Cardiac septum (tissue), 1 donor: ENCODE measurements at regions not wholly inside any gene's neighbourhood (a gene's known extent, or its start where the extent isn't known, plus 50 kb on each side); places are given as distances from the start of the nearest gene placed in this dataset.

Experiments used
- DNase-seq: peaks from one replicate; pipeline ENCODE4 v3.0.0-alpha.2; 2020; ENCODE audit warnings: low spot score
- intact Hi-C: fragments of 100-400 bp; cut with DNase I; formaldehyde crosslinking; loops from one replicate; pipeline ENCODE4 v1.14.0; 2022
- donor health status: DM: no; HTN: no; CAD: no.

- intact Hi-C loops: no loop called here
- no peak for DNase-seq
Observed at GRCh38 chr2:14220101-14220500, 412.4 kb upstream of the LRATD1 start.

DNA sequence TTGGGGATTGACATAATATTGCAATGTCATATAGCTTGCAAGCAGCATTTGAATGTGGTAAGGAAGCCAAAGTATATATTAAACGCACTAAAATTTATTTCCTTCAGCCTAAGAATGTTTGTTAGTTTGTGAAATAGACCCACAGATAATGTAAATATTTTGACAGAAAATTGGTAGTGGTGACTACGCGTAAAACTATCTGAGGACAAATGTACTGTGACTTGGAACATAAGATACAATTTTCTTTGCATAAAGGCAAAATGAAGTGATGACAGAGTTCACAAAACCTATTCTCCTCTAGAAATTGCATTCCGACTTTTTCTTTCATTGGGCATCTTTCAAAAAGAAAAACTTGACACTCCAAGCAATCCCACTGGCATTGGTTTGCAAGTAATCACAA is 411.1 kb upstream of the LRATD1 start:
- no peak for DNase-seq
- intact Hi-C loops: no loop called here

DNA sequence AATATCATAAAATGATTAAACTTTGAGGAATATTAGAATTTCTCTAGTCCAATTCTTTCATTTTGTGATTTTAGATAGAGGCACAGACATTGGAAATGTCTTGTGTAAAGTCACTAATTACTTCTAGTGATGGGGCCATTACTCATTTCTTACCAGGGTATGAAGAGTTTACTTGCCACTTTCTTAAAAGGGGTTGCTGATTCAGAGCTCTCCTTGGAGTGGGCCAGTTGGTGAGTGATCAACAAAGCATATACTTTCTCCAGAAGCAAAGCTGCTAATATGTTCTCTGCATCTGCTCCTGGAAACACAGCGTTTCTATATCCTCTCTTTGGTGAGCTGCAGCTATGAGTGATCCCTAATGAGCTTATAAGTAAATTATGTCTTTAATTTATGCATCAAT is 408.9 kb upstream of the LRATD1 start:
- DNase-seq: no peak
- intact Hi-C loops: no loop called here

GRCh38 chr2:14231391-14231898 is 401.1 kb upstream of the LRATD1 start:
- intact Hi-C loops: no loop called here
- DNase-seq: no peak

DNA sequence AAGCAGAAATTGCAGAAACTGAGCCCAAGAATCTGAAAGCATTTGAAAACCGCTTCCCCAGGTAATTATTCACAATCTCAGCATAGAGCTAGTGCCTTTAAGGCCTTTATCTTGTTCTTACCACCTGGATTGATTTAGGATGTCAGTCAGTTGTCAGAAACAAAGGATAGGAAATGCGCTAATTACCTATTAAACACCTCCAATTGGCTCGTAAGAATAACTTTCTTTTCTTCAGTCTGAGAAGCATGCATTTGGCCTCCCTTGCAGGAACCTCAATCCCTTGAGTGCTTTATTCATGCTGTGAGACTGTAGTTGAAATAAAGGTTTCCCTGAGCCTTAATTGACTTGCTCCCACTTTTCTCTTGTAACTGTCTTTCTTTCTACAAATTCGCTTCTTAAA is 400.3 kb upstream of the LRATD1 start:
- intact Hi-C loops: no loop called here
- no peak for DNase-seq

GRCh38 chr2:14234911-14235310 is 397.6 kb upstream of the LRATD1 start:
- intact Hi-C loops: no loop called here
- no peak for DNase-seq

- no peak for DNase-seq
- intact Hi-C loops: no loop called here
Observed at GRCh38 chr2:14235667-14236066, 396.9 kb upstream of the LRATD1 start.

DNA sequence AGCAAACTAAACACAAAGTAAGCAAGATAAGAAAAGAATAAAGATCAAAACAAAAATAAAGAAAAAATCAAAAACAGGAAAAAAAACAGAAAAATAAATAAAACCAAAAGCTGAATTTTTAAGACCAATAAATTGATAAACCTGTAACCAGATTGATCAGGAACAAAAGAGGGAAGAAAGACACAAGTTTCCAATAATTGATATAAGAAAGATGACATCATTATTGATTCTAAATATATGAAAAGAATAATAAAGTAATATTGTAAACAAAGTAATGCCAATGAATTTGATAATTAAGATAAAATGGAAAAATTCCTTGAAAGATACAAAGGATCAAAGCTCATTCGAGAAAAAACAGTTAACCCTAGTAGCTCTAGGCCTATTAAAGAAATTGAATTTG is 394.6 kb upstream of the LRATD1 start:
- no peak for DNase-seq
- intact Hi-C loops: no loop called here

DNA sequence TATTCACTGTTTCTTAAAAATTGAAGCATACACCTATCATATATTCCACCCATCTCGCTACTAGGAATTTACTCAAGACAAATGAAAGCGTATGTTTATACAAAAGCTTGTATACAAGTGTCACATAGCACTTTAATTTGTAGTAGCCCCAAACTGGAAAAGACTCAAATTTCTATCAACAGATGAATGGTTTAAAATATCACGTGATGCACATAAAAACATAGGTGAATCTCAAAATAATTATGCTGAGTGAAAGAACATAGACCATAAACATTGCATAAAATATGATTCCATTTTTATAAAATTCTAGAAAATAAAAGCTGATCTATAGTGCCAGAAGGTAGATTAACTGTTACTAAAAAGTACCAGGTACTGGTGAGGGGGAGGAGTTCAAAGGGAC is 392.9 kb upstream of the LRATD1 start:
- intact Hi-C loops: no loop called here
- DNase-seq: no peak

GRCh38 chr2:14240868-14241267 is 391.6 kb upstream of the LRATD1 start:
- DNase-seq: no peak
- intact Hi-C loops: no loop called here

GRCh38 chr2:14245901-14246300 is 386.6 kb upstream of the LRATD1 start:
- DNase-seq: no peak
- intact Hi-C loops: no loop called here

GRCh38 chr2:14255135-14255820 is 377.2 kb upstream of the LRATD1 start:
- intact Hi-C loops: no loop called here
- DNase-seq: no peak

GRCh38 chr2:14256890-14257289 is 375.6 kb upstream of the LRATD1 start:
- DNase-seq: no peak
- intact Hi-C loops: no loop called here

DNA sequence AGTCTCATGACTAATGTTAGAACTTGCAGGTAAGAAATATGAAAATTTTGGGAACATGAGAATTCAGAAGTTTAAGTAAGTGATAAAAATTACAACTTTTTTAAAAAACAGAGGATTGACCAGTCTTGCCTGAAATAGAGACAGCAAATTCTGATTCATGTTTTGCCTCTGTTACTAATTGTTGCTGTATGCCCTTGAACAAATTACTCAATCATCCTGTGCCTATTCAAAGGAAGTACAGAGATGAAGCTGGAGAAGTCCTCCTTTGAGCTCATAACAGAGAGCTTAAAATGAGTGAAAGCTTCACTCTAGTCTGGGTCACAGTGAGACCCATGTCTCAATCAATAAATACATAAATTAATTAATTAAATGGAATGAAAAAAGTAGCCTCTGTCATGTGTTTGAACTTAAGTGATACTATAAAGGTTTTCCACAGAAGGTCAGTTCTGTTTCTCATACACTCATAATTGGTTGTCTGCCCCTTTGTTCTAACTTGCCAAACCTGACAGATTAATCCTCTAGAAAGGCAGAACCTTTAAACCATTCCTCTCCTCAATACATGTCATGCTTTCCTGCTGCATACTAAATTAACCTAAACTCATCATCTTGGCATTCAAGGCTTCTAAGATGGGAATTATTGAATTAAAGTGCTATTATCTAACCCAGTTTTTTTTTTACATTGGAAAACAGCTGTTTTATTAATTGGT is 374.6 kb upstream of the LRATD1 start:
- no peak for DNase-seq
- intact Hi-C loops: no loop called here

DNA sequence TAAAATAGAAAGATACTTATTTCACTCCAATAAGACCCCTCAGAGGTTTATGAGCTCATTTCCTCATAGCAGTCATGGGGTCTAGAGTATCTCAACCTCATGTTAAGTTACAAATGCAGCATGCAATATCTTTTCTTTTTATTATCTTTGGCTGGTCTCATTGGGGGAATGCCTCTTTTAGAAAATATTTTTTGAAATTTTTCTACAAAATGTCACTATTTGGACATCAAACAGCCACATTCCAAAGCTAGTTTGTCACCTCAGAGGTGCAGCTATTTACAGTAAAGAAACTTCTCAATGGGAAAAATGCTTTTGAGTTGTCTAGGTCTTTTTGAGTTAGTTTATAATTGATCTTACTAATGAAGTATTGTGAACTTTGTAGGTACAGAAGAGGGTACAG is 370.7 kb upstream of the LRATD1 start:
- intact Hi-C loops: no loop called here
- no peak for DNase-seq

GRCh38 chr2:14263053-14263452 is 369.5 kb upstream of the LRATD1 start:
- intact Hi-C loops: no loop called here
- no peak for DNase-seq

DNA sequence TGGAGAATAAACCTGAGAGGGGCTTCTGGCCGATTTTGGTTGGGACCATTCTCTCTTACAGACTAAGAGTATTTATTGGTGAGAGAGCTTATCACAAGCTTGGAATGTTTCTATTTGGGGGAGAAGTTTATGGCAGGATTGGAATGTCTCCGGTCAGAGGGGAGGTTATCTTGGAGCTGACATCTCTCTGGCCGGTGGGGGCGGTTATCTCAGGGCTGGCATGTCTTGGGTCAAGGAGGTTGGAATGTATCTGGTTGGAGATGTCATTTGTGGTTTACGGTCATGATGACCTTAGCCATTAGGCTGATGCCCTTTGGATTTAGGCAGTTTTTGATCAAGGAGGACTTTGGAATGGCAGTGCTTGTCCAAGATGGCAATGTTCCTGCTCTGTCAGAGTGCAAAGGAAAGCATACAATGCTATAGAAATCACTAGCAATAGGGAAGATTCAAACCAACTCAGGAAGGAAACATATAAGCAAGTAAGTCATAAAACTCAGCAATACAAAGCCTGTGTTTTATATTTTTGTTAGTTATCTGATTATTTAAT is 362.4 kb upstream of the LRATD1 start:
- DNase-seq: no peak
- intact Hi-C loops: no loop called here

DNA sequence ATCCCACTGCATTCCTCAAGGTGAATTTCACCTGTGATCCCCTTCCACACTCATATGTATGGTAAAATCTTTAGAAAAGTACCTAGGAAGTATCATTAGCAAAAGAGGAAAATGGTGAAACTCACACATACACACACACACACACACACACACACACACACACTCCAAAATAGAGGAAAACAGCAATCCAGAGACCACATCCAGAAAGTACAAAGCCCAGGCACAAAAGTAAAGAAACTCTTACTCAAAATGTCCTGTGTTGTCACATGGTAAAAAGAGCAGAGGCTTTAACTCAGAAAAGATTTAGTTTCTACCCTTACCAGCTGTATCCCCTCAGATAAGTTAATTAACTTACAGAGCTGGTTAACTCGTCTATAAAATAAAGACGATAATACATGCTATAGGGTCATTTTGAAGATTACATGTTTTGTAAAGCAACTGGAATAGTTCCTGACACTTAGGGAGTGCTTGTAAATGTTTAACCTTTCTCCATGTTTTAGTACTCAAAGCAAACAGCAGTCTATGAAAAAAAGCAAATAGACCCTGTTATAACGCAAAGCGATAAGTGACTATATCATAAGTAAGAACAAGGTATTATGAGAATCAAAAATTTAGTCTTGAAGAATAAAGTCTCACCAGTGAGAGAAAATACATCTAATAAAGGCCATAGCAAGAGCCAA is 360.0 kb upstream of the LRATD1 start:
- intact Hi-C loops: no loop called here
- DNase-seq: no peak

DNA sequence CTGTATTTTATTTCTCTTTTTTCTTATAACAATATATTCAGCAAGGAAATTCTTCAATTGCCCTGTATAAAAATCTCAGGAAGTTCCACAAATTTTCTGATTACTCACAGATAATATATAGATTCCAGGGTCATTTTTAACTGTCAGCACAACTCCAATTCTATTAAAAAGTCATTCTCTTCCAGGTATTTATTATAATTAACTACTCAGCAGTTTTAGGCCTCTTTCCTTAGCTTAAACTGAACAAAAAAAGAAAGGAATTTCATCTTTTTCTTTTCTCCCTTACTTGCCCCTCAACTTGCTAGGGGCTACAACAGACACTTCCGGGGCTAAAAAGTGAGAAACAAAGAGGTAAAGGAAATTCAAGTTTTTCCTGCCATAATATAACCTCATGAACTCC is 358.9 kb upstream of the LRATD1 start:
- intact Hi-C loops: no loop called here

DNA sequence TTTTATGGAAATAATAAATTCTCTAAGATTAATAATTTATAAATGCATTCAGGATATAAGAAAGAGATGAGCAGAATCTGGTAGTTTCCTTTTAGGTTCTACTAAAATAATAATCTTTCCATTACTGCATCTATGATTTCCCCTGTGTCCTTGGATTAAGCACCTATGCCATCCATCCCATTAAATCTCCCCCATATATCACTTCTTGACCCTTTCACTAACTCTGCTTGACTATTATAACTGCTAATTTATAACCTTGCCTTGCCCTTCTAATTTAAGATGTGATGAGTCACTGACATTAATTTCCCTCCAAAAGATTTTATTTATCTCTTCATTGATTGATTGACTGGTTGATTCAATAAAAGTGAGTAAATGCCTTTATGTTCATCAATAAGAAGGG is 348.3 kb upstream of the LRATD1 start:
- DNase-seq: no peak
- intact Hi-C loops: no loop called here

More for the DNA sequence above, 358.9 kb upstream of the LRATD1 start:
- DNase-seq: no peak

- DNase-seq: no peak
- intact Hi-C loops: no loop called here
Observed at GRCh38 chr2:14285812-14286211, 346.7 kb upstream of the LRATD1 start.
